Tibial nerve (tissue), 3 donors: ENCODE measurements at regions not wholly inside any gene's neighbourhood (a gene's known extent, or its start where the extent isn't known, plus 50 kb on each side); places are given as distances from the start of the nearest gene placed in this dataset.

Experiments used
- POLR2A ChIP-seq, 2 donors: fragments of 450-650 bp; IDR thresholded peaks; one replicate each; pipeline ENCODE4 v1.6.1; 2017; ENCODE audit warnings: antibody characterized with exemption in 2 of 2, mild to moderate bottlenecking in 2 of 2, moderate library complexity in 2 of 2
- TF ChIP-seq, protein P1 (sequence below), 5 experiments: fragments of 200-600 bp in 3 of 5; fragments of 450-650 bp in 2 of 5; sonication (generic) in 3 of 5; IDR thresholded peaks; one replicate each; pipeline ENCODE4 v1.5.1; 2016 to 2019; ENCODE audit warnings: antibody characterized with exemption in 5 of 5, mild to moderate bottlenecking in 3 of 5, moderate library complexity in 2 of 5

DNA sequence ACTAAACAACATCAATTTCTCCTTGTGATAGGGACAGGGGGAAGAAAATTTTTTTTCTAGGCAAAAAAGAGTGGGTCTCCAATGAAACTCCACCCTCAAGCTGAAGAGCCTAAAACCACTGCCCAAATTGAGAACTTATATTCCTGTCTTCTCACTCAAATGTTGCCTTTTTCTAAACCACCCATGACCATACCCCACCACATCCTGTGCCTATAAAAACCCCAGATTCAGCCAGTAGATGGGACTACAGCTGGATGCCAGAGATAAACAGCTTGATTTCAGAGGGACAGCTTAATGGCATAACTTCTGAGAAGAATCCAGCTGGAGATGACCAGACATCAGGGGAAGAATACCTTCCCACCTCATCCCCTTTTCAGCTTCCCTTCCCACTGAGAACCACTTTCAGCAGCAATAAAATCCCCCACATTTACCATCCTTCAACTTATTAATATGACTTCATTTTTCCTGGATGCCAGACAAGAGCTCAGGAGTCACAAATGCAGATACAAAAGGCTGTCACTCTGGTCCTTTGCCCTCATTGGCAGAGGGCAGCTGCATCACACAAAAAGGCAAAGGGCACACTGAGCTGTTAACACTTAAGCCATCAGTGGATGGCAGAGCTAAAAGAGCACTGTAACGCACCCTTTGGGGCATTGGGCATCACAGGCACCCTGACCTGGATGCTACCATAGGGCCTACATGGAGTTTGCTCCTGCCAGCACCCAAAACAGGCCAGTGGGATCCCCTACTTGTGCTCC lies 972.5 kb upstream of the CTNND2 start:
- TF ChIP-seq, protein P1, sequence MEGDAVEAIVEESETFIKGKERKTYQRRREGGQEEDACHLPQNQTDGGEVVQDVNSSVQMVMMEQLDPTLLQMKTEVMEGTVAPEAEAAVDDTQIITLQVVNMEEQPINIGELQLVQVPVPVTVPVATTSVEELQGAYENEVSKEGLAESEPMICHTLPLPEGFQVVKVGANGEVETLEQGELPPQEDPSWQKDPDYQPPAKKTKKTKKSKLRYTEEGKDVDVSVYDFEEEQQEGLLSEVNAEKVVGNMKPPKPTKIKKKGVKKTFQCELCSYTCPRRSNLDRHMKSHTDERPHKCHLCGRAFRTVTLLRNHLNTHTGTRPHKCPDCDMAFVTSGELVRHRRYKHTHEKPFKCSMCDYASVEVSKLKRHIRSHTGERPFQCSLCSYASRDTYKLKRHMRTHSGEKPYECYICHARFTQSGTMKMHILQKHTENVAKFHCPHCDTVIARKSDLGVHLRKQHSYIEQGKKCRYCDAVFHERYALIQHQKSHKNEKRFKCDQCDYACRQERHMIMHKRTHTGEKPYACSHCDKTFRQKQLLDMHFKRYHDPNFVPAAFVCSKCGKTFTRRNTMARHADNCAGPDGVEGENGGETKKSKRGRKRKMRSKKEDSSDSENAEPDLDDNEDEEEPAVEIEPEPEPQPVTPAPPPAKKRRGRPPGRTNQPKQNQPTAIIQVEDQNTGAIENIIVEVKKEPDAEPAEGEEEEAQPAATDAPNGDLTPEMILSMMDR (IDR thresholded peaks at IDR 0.05) = no peak
- no peak for TF ChIP-seq POLR2A (IDR thresholded peaks at IDR 0.05)
